ENCODE measurements at regions not wholly inside any gene's neighbourhood (a gene's known extent, or its start where the extent isn't known, plus 50 kb on each side); places are given as distances from the start of the nearest gene placed in this dataset. TPM values are rescaled to one million over a fixed set of nuclear protein-coding genes. Genes with fewer than 3 reads are reported as not detected.
A peak's percentile ranks its signal among the peaks of the same experiment; 100 is the strongest.

GRCh38 chr3:67710396-67710795, 56.0 kb upstream of the SUCLG2 start:
- no peaks in the 10 kb centered on the region for H3K79me2 ChIP-seq (ENCODE audit: control insufficient read depth, insufficient read depth, low read length)
- no peak overlapping the region for H4K5ac ChIP-seq (ENCODE audit: low read length)
- H3K4me2 ChIP-seq (ENCODE audit: low read length), result no peak overlapping the region
- H2AK5ac ChIP-seq (ENCODE audit: low read length), result no peak overlapping the region
- no peaks in the 10 kb centered on the region for H3K27me3 ChIP-seq (ENCODE audit: insufficient read depth, low read length, poor library complexity)
- peaks cover 4% of the 10 kb centered on the region for H3K4me1 ChIP-seq (ENCODE audit: control insufficient read depth, low read depth, low read length)
- H3K79me1 ChIP-seq (ENCODE audit: low read length), result no peaks in the 10 kb centered on the region
- DNase-seq, result no peak
- H3K56ac ChIP-seq (ENCODE audit: low read length), result no peak overlapping the region
- no peak overlapping the region for H3K4me3 ChIP-seq (ENCODE audit: low read length)
- H2BK120ac ChIP-seq (ENCODE audit: low read depth, low read length), result no peak overlapping the region
- no peak overlapping the region for H3K4ac ChIP-seq (ENCODE audit: low read depth, low read length)
- H3K27ac ChIP-seq (ENCODE audit: low read depth, low read length), result no peak overlapping the region
- H3K18ac ChIP-seq (ENCODE audit: low read length), result no peak overlapping the region
- H3K9ac ChIP-seq (ENCODE audit: low read length), result no peak overlapping the region
- H3K36me3 ChIP-seq (ENCODE audit: control insufficient read depth, insufficient read depth, low read length), result no peaks in the 10 kb centered on the region
- H3K23ac ChIP-seq (ENCODE audit: low read length), result no peak overlapping the region
- no peak overlapping the region for H4K8ac ChIP-seq (ENCODE audit: low read depth, low read length)
- H2BK15ac ChIP-seq (replicated peaks; ENCODE audit: low read depth), result no peak overlapping the region
- no peak overlapping the region for H2BK5ac ChIP-seq (ENCODE audit: low read length)

GRCh38 chr3:67706934-67707333, 52.5 kb upstream of the SUCLG2 start:
- H3K79me1 ChIP-seq (ENCODE audit: low read length), result no peaks in the 10 kb centered on the region
- H2BK120ac ChIP-seq (ENCODE audit: low read depth, low read length), result no peak overlapping the region
- no CpG with 5 or more reads among the region's 4 CpGs for WGBS (ENCODE audit: extremely low coverage, insufficient coverage, low lambda C conversion rate)
- H3K4ac ChIP-seq (ENCODE audit: low read depth, low read length), result no peak overlapping the region
- no peaks in the 10 kb centered on the region for H3K27me3 ChIP-seq (ENCODE audit: insufficient read depth, low read length, poor library complexity)
- no peak overlapping the region for H3K27ac ChIP-seq (ENCODE audit: low read depth, low read length)
- no peak overlapping the region for H2BK15ac ChIP-seq (replicated peaks; ENCODE audit: low read depth)
- no peak overlapping the region for H3K4me3 ChIP-seq (ENCODE audit: low read length)
- H3K4me2 ChIP-seq (ENCODE audit: low read length), result no peak overlapping the region
- H3K23ac ChIP-seq (ENCODE audit: low read length), result no peak overlapping the region
- no peak overlapping the region for H3K18ac ChIP-seq (ENCODE audit: low read length)
- no peaks in the 10 kb centered on the region for H3K36me3 ChIP-seq (ENCODE audit: control insufficient read depth, insufficient read depth, low read length)
- H3K79me2 ChIP-seq (ENCODE audit: control insufficient read depth, insufficient read depth, low read length), result no peaks in the 10 kb centered on the region
- no peak for DNase-seq
- H3K9ac ChIP-seq (ENCODE audit: low read length), result no peak overlapping the region
- H4K5ac ChIP-seq (ENCODE audit: low read length), result no peak overlapping the region
- no peak overlapping the region for H3K56ac ChIP-seq (ENCODE audit: low read length)
- no peak overlapping the region for H2AK5ac ChIP-seq (ENCODE audit: low read length)
- no peak overlapping the region for H4K8ac ChIP-seq (ENCODE audit: low read depth, low read length)
- H2BK5ac ChIP-seq (ENCODE audit: low read length), result no peak overlapping the region
- H3K4me1 ChIP-seq (ENCODE audit: control insufficient read depth, low read depth, low read length), result peaks cover 7% of the 10 kb centered on the region

- Histone ChIP-seq H3K18ac (ENCODE audit: low read length) (no peak overlapping the region), H3K79me2 (ENCODE audit: control insufficient read depth, insufficient read depth, low read length) (no peaks in the 10 kb centered on the region), H3K56ac (ENCODE audit: low read length) (no peak overlapping the region), H2BK5ac (ENCODE audit: low read length) (no peak overlapping the region), H3K9ac (ENCODE audit: low read length) (no peak overlapping the region), H2BK15ac (replicated peaks; ENCODE audit: low read depth) (no peak overlapping the region), H3K4ac (ENCODE audit: low read depth, low read length) (no peak overlapping the region), H3K27ac (ENCODE audit: low read depth, low read length) (no peak overlapping the region), H2AK5ac (ENCODE audit: low read length) (no peak overlapping the region), H3K4me3 (ENCODE audit: low read length) (no peak overlapping the region), H3K79me1 (ENCODE audit: low read length) (no peaks in the 10 kb centered on the region), H4K5ac (ENCODE audit: low read length) (no peak overlapping the region), H3K23ac (ENCODE audit: low read length) (no peak overlapping the region), H3K4me2 (ENCODE audit: low read length) (no peak overlapping the region), H2BK120ac (ENCODE audit: low read depth, low read length) (no peak overlapping the region), H3K4me1 (ENCODE audit: control insufficient read depth, low read depth, low read length) (peaks cover 7% of the 10 kb centered on the region), H4K8ac (ENCODE audit: low read depth, low read length) (no peak overlapping the region), H3K27me3 (ENCODE audit: insufficient read depth, low read length, poor library complexity) (no peaks in the 10 kb centered on the region), H3K36me3 (ENCODE audit: control insufficient read depth, insufficient read depth, low read length) (no peaks in the 10 kb centered on the region)
- no CpG with 5 or more reads among the region's 4 CpGs for WGBS (ENCODE audit: extremely low coverage, insufficient coverage, low lambda C conversion rate)
- DNase-seq, result peak; percentile 20
Observed at GRCh38 chr3:67704322-67704721, 49.9 kb upstream of the SUCLG2 start.

Small RNA genes lying in the stretch of these regions (small RNA-seq; reads per million reads assigned to genes)
- gene AC107626.1 (ENCODE audit: insufficient read depth), result not detected
